Glomerular endothelial cell (primary cell): ENCODE measurements at regions not wholly inside any gene's neighbourhood (a gene's known extent, or its start where the extent isn't known, plus 50 kb on each side); places are given as distances from the start of the nearest gene placed in this dataset.

Experiments used
- DNase-seq: peaks from one replicate; pipeline ENCODE4 v3.0.0-alpha.2; 2011; ENCODE audit warnings: low read depth, low spot score; ENCODE audit errors: extremely low read depth

- no peak for DNase-seq
Observed at GRCh38 chr4:17301266-17301665, 210.6 kb downstream of the QDPR start.

GRCh38 chr4:17296921-17297890 is 214.7 kb downstream of the QDPR start:
- no peak for DNase-seq

- DNase-seq, result no peak
Observed at GRCh38 chr4:17293901-17294300, 218.0 kb downstream of the QDPR start.

- no peak for DNase-seq
Observed at GRCh38 chr4:17288151-17288550, 223.7 kb downstream of the QDPR start.

GRCh38 chr4:17286752-17287460 is 225.0 kb downstream of the QDPR start:
- no peak for DNase-seq

- DNase-seq, result no peak
Observed at GRCh38 chr4:17285747-17286146, 226.1 kb downstream of the QDPR start.

GRCh38 chr4:17284323-17285175 is 227.3 kb downstream of the QDPR start:
- DNase-seq, result peak; percentile 18

GRCh38 chr4:17283832-17284231 is 228.1 kb downstream of the QDPR start:
- no peak for DNase-seq

- no peak for DNase-seq
Observed at GRCh38 chr4:17283251-17283650, 228.6 kb downstream of the QDPR start.

GRCh38 chr4:17280261-17281018 is 231.4 kb downstream of the QDPR start:
- no peak for DNase-seq

GRCh38 chr4:17276776-17277175 is 235.1 kb downstream of the QDPR start:
- no peak for DNase-seq

- DNase-seq, result no peak
Observed at GRCh38 chr4:17275836-17276235, 236.1 kb downstream of the QDPR start.

GRCh38 chr4:17273047-17273446 is 238.8 kb downstream of the QDPR start:
- no peak for DNase-seq

GRCh38 chr4:17272154-17272553 is 239.7 kb downstream of the QDPR start:
- no peak for DNase-seq

- no peak for DNase-seq
Observed at GRCh38 chr4:17265653-17266052, 246.2 kb downstream of the QDPR start.

- DNase-seq, result no peak
Observed at GRCh38 chr4:17265139-17265538, 246.8 kb downstream of the QDPR start.

GRCh38 chr4:17260166-17260907 is 251.6 kb downstream of the QDPR start:
- DNase-seq, result no peak

GRCh38 chr4:17258106-17258505 is 253.8 kb downstream of the QDPR start:
- DNase-seq, result no peak

- DNase-seq, result no peak
Observed at GRCh38 chr4:17252131-17252530, 259.8 kb downstream of the QDPR start.

- DNase-seq, result no peak
Observed at GRCh38 chr4:17251101-17251500, 260.8 kb downstream of the QDPR start.
